ENCODE measurements at regions not wholly inside any gene's neighbourhood (a gene's known extent, or its start where the extent isn't known, plus 50 kb on each side); places are given as distances from the start of the nearest gene placed in this dataset.

- no peak for ATAC-seq (ENCODE audit: low read depth)
- TF ChIP-seq CTCF (IDR thresholded peaks at IDR 0.05; ENCODE audit: poor library complexity, severe bottlenecking), result no peak
- DNase-seq (ENCODE audit: low spot score), result no peak
- Histone ChIP-seq H3K27ac (ENCODE audit: poor library complexity, severe bottlenecking) (no peak overlapping the region), H3K9me3 (ENCODE audit: severe bottlenecking) (no peaks in the 10 kb centered on the region), H3K4me3 (ENCODE audit: severe bottlenecking) (no peak overlapping the region), H3K4me1 (ENCODE audit: insufficient read depth, poor library complexity, severe bottlenecking) (no peaks in the 10 kb centered on the region), H3K36me3 (ENCODE audit: low read depth) (no peaks in the 10 kb centered on the region), H3K27me3 (ENCODE audit: insufficient read depth, poor library complexity, severe bottlenecking) (no peaks in the 10 kb centered on the region)
Observed at GRCh38 chr12:125434936-125435443, 369.8 kb downstream of the AACS start.

GRCh38 chr12:125435871-125436270, 370.6 kb downstream of the AACS start:
- peaks cover 7% of the 10 kb centered on the region for H3K27me3 ChIP-seq (ENCODE audit: insufficient read depth, poor library complexity, severe bottlenecking)
- no peak overlapping the region for H3K27ac ChIP-seq (ENCODE audit: poor library complexity, severe bottlenecking)
- no peaks in the 10 kb centered on the region for H3K36me3 ChIP-seq (ENCODE audit: low read depth)
- DNase-seq (ENCODE audit: low spot score) (no peak), ATAC-seq (ENCODE audit: low read depth) (no peak)
- no peak for TF ChIP-seq CTCF (IDR thresholded peaks at IDR 0.05; ENCODE audit: poor library complexity, severe bottlenecking)
- no peaks in the 10 kb centered on the region for H3K9me3 ChIP-seq (ENCODE audit: severe bottlenecking)
- H3K4me1 ChIP-seq (ENCODE audit: insufficient read depth, poor library complexity, severe bottlenecking), result no peaks in the 10 kb centered on the region
- no peak overlapping the region for H3K4me3 ChIP-seq (ENCODE audit: severe bottlenecking)

- Histone ChIP-seq H3K4me1 (ENCODE audit: insufficient read depth, poor library complexity, severe bottlenecking) (no peaks in the 10 kb centered on the region), H3K27me3 (ENCODE audit: insufficient read depth, poor library complexity, severe bottlenecking) (peaks cover 9% of the 10 kb centered on the region), H3K36me3 (ENCODE audit: low read depth) (no peaks in the 10 kb centered on the region), H3K27ac (ENCODE audit: poor library complexity, severe bottlenecking) (no peak overlapping the region), H3K4me3 (ENCODE audit: severe bottlenecking) (no peak overlapping the region), H3K9me3 (ENCODE audit: severe bottlenecking) (no peaks in the 10 kb centered on the region)
- DNase-seq (ENCODE audit: low spot score), result no peak
- no peak for ATAC-seq (ENCODE audit: low read depth)
- TF ChIP-seq CTCF (IDR thresholded peaks at IDR 0.05; ENCODE audit: poor library complexity, severe bottlenecking), result no peak
Observed at GRCh38 chr12:125436686-125437085, 371.5 kb downstream of the AACS start.

- ATAC-seq (ENCODE audit: low read depth) (no peak), DNase-seq (ENCODE audit: low spot score) (no peak)
- no peaks in the 10 kb centered on the region for H3K36me3 ChIP-seq (ENCODE audit: low read depth)
- no peak overlapping the region for H3K4me3 ChIP-seq (ENCODE audit: severe bottlenecking)
- no peak for TF ChIP-seq CTCF (IDR thresholded peaks at IDR 0.05; ENCODE audit: poor library complexity, severe bottlenecking)
- H3K9me3 ChIP-seq (ENCODE audit: severe bottlenecking), result no peaks in the 10 kb centered on the region
- H3K27ac ChIP-seq (ENCODE audit: poor library complexity, severe bottlenecking), result no peak overlapping the region
- H3K27me3 ChIP-seq (ENCODE audit: insufficient read depth, poor library complexity, severe bottlenecking), result peaks cover 9% of the 10 kb centered on the region
- no peaks in the 10 kb centered on the region for H3K4me1 ChIP-seq (ENCODE audit: insufficient read depth, poor library complexity, severe bottlenecking)
Observed at GRCh38 chr12:125440399-125440798, 375.2 kb downstream of the AACS start.

- H3K9me3 ChIP-seq (ENCODE audit: severe bottlenecking), result no peaks in the 10 kb centered on the region
- H3K27ac ChIP-seq (ENCODE audit: poor library complexity, severe bottlenecking), result no peak overlapping the region
- no peak for DNase-seq (ENCODE audit: low spot score)
- no peaks in the 10 kb centered on the region for H3K36me3 ChIP-seq (ENCODE audit: low read depth)
- no peak for TF ChIP-seq CTCF (IDR thresholded peaks at IDR 0.05; ENCODE audit: poor library complexity, severe bottlenecking)
- H3K4me3 ChIP-seq (ENCODE audit: severe bottlenecking), result no peak overlapping the region
- H3K4me1 ChIP-seq (ENCODE audit: insufficient read depth, poor library complexity, severe bottlenecking), result no peaks in the 10 kb centered on the region
- H3K27me3 ChIP-seq (ENCODE audit: insufficient read depth, poor library complexity, severe bottlenecking), result peaks cover 9% of the 10 kb centered on the region
- ATAC-seq (ENCODE audit: low read depth), result no peak
Observed at GRCh38 chr12:125443341-125443740, 378.1 kb downstream of the AACS start.
